LNCaP clone FGC (cell line): ENCODE measurements at regions not wholly inside any gene's neighbourhood (a gene's known extent, or its start where the extent isn't known, plus 50 kb on each side); places are given as distances from the start of the nearest gene placed in this dataset.
"Not testable (repeated sequence)": the region's sequence is repeated elsewhere in the genome, so short reads cannot be mapped to it uniquely, and the experiment has no call there.

Source experiments
- DNase-seq: peaks from one replicate; pipeline ENCODE4 v3.0.0-alpha.2; 2011; ENCODE audit warnings: low read depth
- H3K4me3 ChIP-seq: 2 replicates; pipeline ENCODE4 v1.5.1; 2011; ENCODE audit warnings: mild to moderate bottlenecking, low read depth, low read length, control low read depth
- CTCF ChIP-seq: IDR thresholded peaks from 2 replicates; pipeline ENCODE4 v1.5.1; 2012; ENCODE audit warnings: mild to moderate bottlenecking; ENCODE audit not compliant: control insufficient read depth, insufficient read depth; ENCODE audit errors: extremely low read depth

GRCh38 chr11:79615425-79615824 lies 174.6 kb upstream of the TENM4 start:
- no peak overlapping the region for H3K4me3 ChIP-seq
- no peak for DNase-seq
- TF ChIP-seq CTCF: no peak

- no peak for TF ChIP-seq CTCF
- no peak overlapping the region for H3K4me3 ChIP-seq
- no peak for DNase-seq
Observed at GRCh38 chr11:79610678-79611077, 169.8 kb upstream of the TENM4 start.

- no peak for DNase-seq
- no peak for TF ChIP-seq CTCF
- H3K4me3 ChIP-seq: no peak overlapping the region
Observed at GRCh38 chr11:79610139-79610538, 169.3 kb upstream of the TENM4 start.

- DNase-seq: no peak
- TF ChIP-seq CTCF: no peak
- H3K4me3 ChIP-seq: no peak overlapping the region
Observed at GRCh38 chr11:79609511-79609910, 168.7 kb upstream of the TENM4 start.

DNA sequence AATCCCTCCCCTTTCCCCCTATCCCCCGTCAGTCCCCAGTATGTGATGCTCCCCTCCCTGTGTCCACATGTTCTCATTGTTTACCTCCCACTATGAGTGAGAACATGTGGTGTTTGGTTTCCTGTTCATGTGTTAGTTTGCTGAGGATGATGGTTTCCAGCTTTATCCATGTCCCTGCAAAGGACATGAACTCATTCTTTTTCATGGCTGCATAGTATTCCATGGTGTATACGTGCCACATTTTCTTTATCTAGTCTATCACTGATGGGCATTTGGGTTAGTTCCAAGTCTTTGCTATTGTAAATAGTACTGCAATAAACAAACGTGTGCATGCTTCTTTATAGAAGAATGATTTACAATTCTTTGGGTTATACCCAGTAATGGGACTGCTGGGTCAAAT lies 165.6 kb upstream of the TENM4 start:
- not testable (repeated sequence) for DNase-seq, H3K4me3 ChIP-seq

DNA sequence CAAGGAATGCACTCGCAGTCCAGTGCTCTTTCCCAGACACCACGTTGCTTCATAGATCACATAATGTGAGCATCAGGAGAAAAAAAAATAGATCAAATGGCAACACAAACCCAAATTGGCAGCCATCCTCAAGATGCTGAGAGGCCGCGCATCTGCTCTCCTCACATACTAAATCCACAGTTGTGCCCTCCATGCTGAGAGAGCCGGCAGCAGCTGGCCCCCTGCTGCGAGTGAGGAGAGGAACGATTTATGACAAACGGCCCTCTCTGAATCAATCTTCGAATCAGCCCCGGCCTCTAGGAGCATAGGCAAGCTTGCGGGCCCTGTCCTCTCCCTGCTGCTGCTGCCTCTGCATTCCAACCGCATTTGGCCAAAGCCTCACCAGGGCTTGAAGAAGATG lies 159.9 kb upstream of the TENM4 start:
- TF ChIP-seq CTCF: no peak
- DNase-seq: no peak
- H3K4me3 ChIP-seq: no peak overlapping the region

- no peak for TF ChIP-seq CTCF
- no peak overlapping the region for H3K4me3 ChIP-seq
- DNase-seq: no peak
Observed at GRCh38 chr11:79594834-79595233, 154.0 kb upstream of the TENM4 start.

- no peak overlapping the region for H3K4me3 ChIP-seq
- no peak for TF ChIP-seq CTCF
- no peak for DNase-seq
Observed at GRCh38 chr11:79592824-79593223, 152.0 kb upstream of the TENM4 start.
